Thyroid gland (tissue), 4 donors: ENCODE measurements at regions not wholly inside any gene's neighbourhood (a gene's known extent, or its start where the extent isn't known, plus 50 kb on each side); places are given as distances from the start of the nearest gene placed in this dataset.

ENCODE experiments used
- DNase-seq, 2 donors: peaks; one replicate each; pipeline ENCODE4 v3.0.0-alpha.2; 2019
- H3K27ac ChIP-seq, 3 donors: fragments of 200-600 bp; sonication (generic); 1 replicate in 2 of 3; 2 replicates in 1 of 3; pipeline ENCODE4 v1.5.1; 2016 to 2019; ENCODE audit warnings: mild to moderate bottlenecking in 1 of 3, moderate library complexity in 1 of 3
- H3K27me3 ChIP-seq: fragments of 200-600 bp; sonication (generic); one replicate; pipeline ENCODE4 v1.5.1; 2019
- H3K36me3 ChIP-seq, 2 donors: fragments of 200-600 bp; sonication (generic); one replicate each; pipeline ENCODE4 v1.5.1; 2016 to 2019
- H3K4me1 ChIP-seq, 2 donors: fragments of 200-600 bp; sonication (generic); one replicate each; pipeline ENCODE4 v1.5.1; 2017 to 2019
- H3K4me3 ChIP-seq, 3 donors: fragments of 200-600 bp; sonication (generic); replicated peaks in 1 of 3; 1 replicate in 2 of 3; 2 replicates in 1 of 3; pipeline ENCODE4 v1.5.1; 2016; ENCODE audit warnings: mild to moderate bottlenecking in 1 of 3
- H3K9me3 ChIP-seq: fragments of 200-600 bp; sonication (generic); one replicate; pipeline ENCODE4 v1.5.1; 2017
- CTCF ChIP-seq, 6 experiments: fragments of 200-600 bp in 3 of 6; fragments of 450-650 bp in 3 of 6; sonication (generic) in 3 of 6; IDR thresholded peaks; one replicate each; pipeline ENCODE4 v1.5.1; 2016 to 2019; ENCODE audit warnings: antibody characterized with exemption in 6 of 6, mild to moderate bottlenecking in 2 of 6, inconsistent platforms in 1 of 6, moderate library complexity in 1 of 6
- POLR2A ChIP-seq, 2 donors: fragments of 450-650 bp; IDR thresholded peaks; one replicate each; pipeline ENCODE4 v1.6.1; 2017; ENCODE audit warnings: antibody characterized with exemption in 2 of 2, mild to moderate bottlenecking in 2 of 2, moderate library complexity in 1 of 2
- WGBS, 2 donors: methylation state at CpG; one replicate each; pipeline ENCODE4 v1.1.5; 2017; 5-methylcytosine and 5-hydroxymethylcytosine counted together
- intact Hi-C: fragments of 100-400 bp; cut with DNase I; formaldehyde crosslinking; loops from one replicate; pipeline ENCODE4 v1.15.1; 2023

DNA sequence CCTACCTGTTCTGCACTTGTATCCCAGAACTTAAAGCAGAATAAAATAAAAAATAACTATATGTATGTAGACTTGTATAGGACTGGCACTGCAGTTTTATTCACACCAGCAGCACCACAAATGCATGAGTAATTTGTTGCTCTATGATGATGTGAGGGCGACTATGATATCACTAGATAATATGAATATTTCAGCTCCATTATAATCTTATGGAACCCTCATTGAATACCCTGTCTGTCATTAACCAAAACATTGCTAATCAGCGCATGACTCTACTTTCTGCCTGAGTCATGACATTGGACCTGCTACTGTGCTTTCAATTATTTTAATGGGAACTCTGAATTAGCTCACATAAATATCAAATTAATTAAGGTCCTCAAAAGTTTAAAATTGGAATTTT lies 129.4 kb upstream of the RHOBTB1 start:
- Histone ChIP-seq H3K36me3 (no peaks in the 10 kb centered on the region), H3K27ac (no peak overlapping the region), H3K27me3 (no peaks in the 10 kb centered on the region), H3K9me3 (no peaks in the 10 kb centered on the region), H3K4me1 (no peaks in the 10 kb centered on the region), H3K4me3 (no peak overlapping the region)
- intact Hi-C loops, result no loop called here
- 95% methylated on average over 2 of the region's 2 CpGs for WGBS, 2 donors
- DNase-seq, result no peak
- TF ChIP-seq POLR2A (IDR thresholded peaks at IDR 0.05) (no peak), CTCF (IDR thresholded peaks at IDR 0.05) (no peak)

GRCh38 chr10:61071580-61071979 lies 127.6 kb upstream of the RHOBTB1 start:
- H3K27ac ChIP-seq, result no peak overlapping the region
- 95 to 97% methylated on average over 3 of the region's 3 CpGs for WGBS, 2 donors
- H3K4me1 ChIP-seq, result no peaks in the 10 kb centered on the region
- H3K4me3 ChIP-seq, result no peak overlapping the region
- no peaks in the 10 kb centered on the region for H3K9me3 ChIP-seq
- intact Hi-C loops, result no loop called here
- no peaks in the 10 kb centered on the region for H3K27me3 ChIP-seq
- H3K36me3 ChIP-seq, result no peaks in the 10 kb centered on the region
- DNase-seq, result no peak
- TF ChIP-seq CTCF (IDR thresholded peaks at IDR 0.05), result no peak
- no peak for TF ChIP-seq POLR2A (IDR thresholded peaks at IDR 0.05)

- Histone ChIP-seq H3K9me3 (no peaks in the 10 kb centered on the region), H3K27ac (no peak overlapping the region), H3K27me3 (no peaks in the 10 kb centered on the region), H3K4me3 (no peak overlapping the region), H3K4me1 (no peaks in the 10 kb centered on the region), H3K36me3 (no peaks in the 10 kb centered on the region)
- WGBS, 2 donors, result 84 to 87% methylated on average over 1 of the region's 1 CpG
- DNase-seq, result no peak
- intact Hi-C loops, result no loop called here
- TF ChIP-seq POLR2A (IDR thresholded peaks at IDR 0.05), result no peak
- TF ChIP-seq CTCF (IDR thresholded peaks at IDR 0.05), result no peak
These were observed 124.5 kb upstream of the RHOBTB1 start for GRCh38 chr10:61068471-61068870.

GRCh38 chr10:61067671-61068336 lies 123.8 kb upstream of the RHOBTB1 start:
- H3K9me3 ChIP-seq, result no peaks in the 10 kb centered on the region
- intact Hi-C loops, result no loop called here
- 74 to 78% methylated on average over 4 of the region's 4 CpGs for WGBS, 2 donors
- H3K27me3 ChIP-seq, result no peaks in the 10 kb centered on the region
- DNase-seq, result no peak
- H3K4me1 ChIP-seq, result no peaks in the 10 kb centered on the region
- TF ChIP-seq CTCF (IDR thresholded peaks at IDR 0.05) (no peak), POLR2A (IDR thresholded peaks at IDR 0.05) (no peak)
- no peak overlapping the region for H3K4me3 ChIP-seq
- no peak overlapping the region for H3K27ac ChIP-seq
- no peaks in the 10 kb centered on the region for H3K36me3 ChIP-seq

DNA sequence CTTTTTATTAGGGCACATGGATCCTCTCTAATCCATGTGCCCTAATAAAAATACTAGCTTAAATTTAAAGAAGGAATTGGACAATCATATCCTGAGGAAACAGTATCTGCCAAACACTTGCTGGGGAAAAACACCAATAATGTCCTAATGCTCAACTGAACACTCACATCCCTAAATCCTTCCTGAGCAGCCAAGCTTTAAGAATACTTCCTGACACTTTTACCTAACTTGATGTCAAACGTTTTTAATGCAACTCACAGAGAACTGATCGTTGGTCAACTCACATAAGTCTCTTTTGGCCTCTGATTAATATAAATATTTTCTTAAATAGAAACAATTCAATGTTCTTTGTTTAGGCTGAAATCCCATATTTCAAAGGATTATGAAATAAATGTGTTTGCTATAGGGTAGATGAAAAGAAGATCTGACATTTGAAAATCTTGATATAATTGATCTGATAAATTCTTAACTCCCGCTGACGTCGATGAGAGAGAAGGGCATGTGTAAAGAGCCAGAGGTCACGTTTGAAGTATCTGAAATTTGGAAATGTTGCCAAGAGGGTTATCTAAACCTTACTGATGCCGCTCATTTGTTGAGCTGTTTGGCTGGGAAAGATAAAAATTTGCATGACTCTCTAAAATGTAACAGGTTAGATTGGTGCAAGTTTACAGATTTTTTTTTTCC lies 122.8 kb upstream of the RHOBTB1 start:
- Histone ChIP-seq H3K4me1 (no peaks in the 10 kb centered on the region), H3K27ac (no peak overlapping the region), H3K36me3 (no peaks in the 10 kb centered on the region), H3K9me3 (no peaks in the 10 kb centered on the region), H3K27me3 (no peaks in the 10 kb centered on the region), H3K4me3 (no peak overlapping the region)
- intact Hi-C loops, result no loop called here
- no peak for TF ChIP-seq POLR2A (IDR thresholded peaks at IDR 0.05)
- no peak for TF ChIP-seq CTCF (IDR thresholded peaks at IDR 0.05)
- no peak for DNase-seq
- WGBS, 2 donors, result 50 to 60% methylated on average over 7 of the region's 7 CpGs
